ENCODE measurements at regions not wholly inside any gene's neighbourhood (a gene's known extent, or its start where the extent isn't known, plus 50 kb on each side); places are given as distances from the start of the nearest gene placed in this dataset.

GRCh38 chr2:104375206-104375605, 478.7 kb upstream of the POU3F3 start:
- TF ChIP-seq POLR2AphosphoS5 (IDR thresholded peaks at IDR 0.05) (no peak), POLR2A (IDR thresholded peaks at IDR 0.05) (no peak), CTCF (IDR thresholded peaks at IDR 0.05) (no peak)
- H3K9me3 ChIP-seq, result no peaks in the 10 kb centered on the region
- no peak for DNase-seq (ENCODE audit: low spot score in 2 of 2)
- no peaks in the 10 kb centered on the region for H3K4me1 ChIP-seq
- no peak overlapping the region for H3K27ac ChIP-seq
- H3K4me3 ChIP-seq, result no peak overlapping the region
- H3K27me3 ChIP-seq, result no peaks in the 10 kb centered on the region
- intact Hi-C loops (cut with DNase I; ENCODE audit: low total_unique reads), result no loop called here
- H3K36me3 ChIP-seq, result no peaks in the 10 kb centered on the region

GRCh38 chr2:104378853-104379374, 475.0 kb upstream of the POU3F3 start:
- Histone ChIP-seq H3K4me3 (peak overlapping the region; percentile 15 to 62 (median 41)), H3K27me3 (no peaks in the 10 kb centered on the region), H3K36me3 (no peaks in the 10 kb centered on the region), H3K4me1 (no peaks in the 10 kb centered on the region), H3K27ac (peak overlapping the region in 1 of 2 donors; percentile 38), H3K9me3 (no peaks in the 10 kb centered on the region)
- DNase-seq (ENCODE audit: low spot score in 2 of 2), result no peak
- no peak for TF ChIP-seq POLR2A (IDR thresholded peaks at IDR 0.05)
- TF ChIP-seq POLR2AphosphoS5 (IDR thresholded peaks at IDR 0.05), result no peak
- TF ChIP-seq CTCF (IDR thresholded peaks at IDR 0.05), result no peak
- intact Hi-C loops (cut with DNase I; ENCODE audit: low total_unique reads), result no loop called here

GRCh38 chr2:104384961-104385360, 469.0 kb upstream of the POU3F3 start:
- no peaks in the 10 kb centered on the region for H3K27me3 ChIP-seq
- DNase-seq (ENCODE audit: low spot score in 2 of 2), result no peak
- no peaks in the 10 kb centered on the region for H3K36me3 ChIP-seq
- TF ChIP-seq CTCF (IDR thresholded peaks at IDR 0.05) (no peak), POLR2A (IDR thresholded peaks at IDR 0.05) (no peak), POLR2AphosphoS5 (IDR thresholded peaks at IDR 0.05) (no peak)
- H3K27ac ChIP-seq, result no peak overlapping the region
- H3K4me3 ChIP-seq, result no peak overlapping the region
- H3K4me1 ChIP-seq, result no peaks in the 10 kb centered on the region
- intact Hi-C loops (cut with DNase I; ENCODE audit: low total_unique reads), result no loop called here
- peaks cover 0 to 3% of the 10 kb centered on the region in 2 donors for H3K9me3 ChIP-seq

- H3K27me3 ChIP-seq, result no peaks in the 10 kb centered on the region
- no peak for DNase-seq (ENCODE audit: low spot score in 2 of 2)
- H3K4me1 ChIP-seq, result no peaks in the 10 kb centered on the region
- TF ChIP-seq CTCF (IDR thresholded peaks at IDR 0.05), result no peak
- TF ChIP-seq POLR2A (IDR thresholded peaks at IDR 0.05), result no peak
- no peak for TF ChIP-seq POLR2AphosphoS5 (IDR thresholded peaks at IDR 0.05)
- no peak overlapping the region for H3K27ac ChIP-seq
- intact Hi-C loops (cut with DNase I; ENCODE audit: low total_unique reads), result no loop called here
- H3K36me3 ChIP-seq, result no peaks in the 10 kb centered on the region
- H3K4me3 ChIP-seq, result no peak overlapping the region
- peaks cover 0 to 3% of the 10 kb centered on the region in 2 donors for H3K9me3 ChIP-seq
These were observed 468.2 kb upstream of the POU3F3 start for GRCh38 chr2:104385743-104386142.

GRCh38 chr2:104388296-104388695, 465.6 kb upstream of the POU3F3 start:
- Histone ChIP-seq H3K4me1 (no peaks in the 10 kb centered on the region), H3K27ac (no peak overlapping the region), H3K9me3 (peaks cover 0 to 3% of the 10 kb centered on the region in 2 donors), H3K27me3 (no peaks in the 10 kb centered on the region), H3K36me3 (no peaks in the 10 kb centered on the region), H3K4me3 (no peak overlapping the region)
- DNase-seq (ENCODE audit: low spot score in 2 of 2), result no peak
- intact Hi-C loops (cut with DNase I; ENCODE audit: low total_unique reads), result no loop called here
- TF ChIP-seq POLR2AphosphoS5 (IDR thresholded peaks at IDR 0.05) (no peak), CTCF (IDR thresholded peaks at IDR 0.05) (no peak), POLR2A (IDR thresholded peaks at IDR 0.05) (no peak)
